GM19328 (cell line): ENCODE measurements at regions not wholly inside any gene's neighbourhood (a gene's known extent, or its start where the extent isn't known, plus 50 kb on each side); places are given as distances from the start of the nearest gene placed in this dataset.
"Not testable (repeated sequence)": the region's sequence is repeated elsewhere in the genome, so short reads cannot be mapped to it uniquely, and the experiment has no call there.

Source experiments
- ATAC-seq: cut with Tn5 transposase; IDR thresholded peaks from one replicate; pipeline ENCODE4 v1.9.1; 2021; ENCODE audit warnings: mild to moderate bottlenecking, moderate library complexity; ENCODE audit not compliant: unreplicated experiment

GRCh38 chr2:147438882-147439281 lies 405.9 kb upstream of the ACVR2A start:
- ATAC-seq: no peak

- no peak for ATAC-seq
Measured at GRCh38 chr2:147433822-147434221, 411.0 kb upstream of the ACVR2A start.

DNA sequence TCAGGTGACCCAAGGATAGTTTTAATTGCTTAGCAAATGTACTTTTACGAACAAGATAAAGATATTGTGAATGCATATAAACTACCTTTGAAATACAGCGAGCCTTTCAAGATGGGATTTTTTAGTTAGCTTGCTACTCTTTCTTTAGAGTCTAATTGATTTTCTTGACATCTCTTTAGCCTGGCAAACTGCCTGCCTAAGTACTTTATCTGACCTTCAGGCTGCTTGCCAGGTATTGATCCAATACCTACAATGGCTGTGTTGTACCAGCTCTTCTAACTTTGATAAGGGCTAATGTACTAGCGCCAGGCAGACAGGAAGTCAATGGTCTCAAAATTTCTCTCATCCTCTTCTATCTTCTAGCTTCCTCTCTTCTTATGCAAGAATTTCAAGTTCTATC lies 414.4 kb upstream of the ACVR2A start:
- ATAC-seq: no peak

- no peak for ATAC-seq
Measured at GRCh38 chr2:147428120-147428747, 416.6 kb upstream of the ACVR2A start.

- no peak for ATAC-seq
Measured at GRCh38 chr2:147425437-147426029, 419.3 kb upstream of the ACVR2A start.

DNA sequence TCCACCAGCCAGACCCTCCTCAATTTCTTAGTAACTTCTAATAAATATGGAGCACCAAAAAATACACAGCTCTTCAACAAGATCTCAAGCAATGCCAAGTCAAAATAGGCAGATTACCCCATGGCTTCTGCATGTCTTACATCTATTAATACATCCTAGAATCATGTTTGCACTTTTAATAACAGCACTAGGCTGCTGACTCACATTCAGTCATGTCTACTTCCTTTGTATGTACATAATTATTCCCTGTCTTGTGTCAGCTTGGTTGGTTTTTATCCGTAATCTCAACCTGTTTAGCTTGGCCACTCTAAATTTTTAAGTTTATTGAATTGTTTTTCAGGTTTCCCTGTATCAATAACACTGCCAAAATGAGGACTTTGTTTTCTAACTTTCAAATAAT lies 420.1 kb upstream of the ACVR2A start:
- no peak for ATAC-seq

DNA sequence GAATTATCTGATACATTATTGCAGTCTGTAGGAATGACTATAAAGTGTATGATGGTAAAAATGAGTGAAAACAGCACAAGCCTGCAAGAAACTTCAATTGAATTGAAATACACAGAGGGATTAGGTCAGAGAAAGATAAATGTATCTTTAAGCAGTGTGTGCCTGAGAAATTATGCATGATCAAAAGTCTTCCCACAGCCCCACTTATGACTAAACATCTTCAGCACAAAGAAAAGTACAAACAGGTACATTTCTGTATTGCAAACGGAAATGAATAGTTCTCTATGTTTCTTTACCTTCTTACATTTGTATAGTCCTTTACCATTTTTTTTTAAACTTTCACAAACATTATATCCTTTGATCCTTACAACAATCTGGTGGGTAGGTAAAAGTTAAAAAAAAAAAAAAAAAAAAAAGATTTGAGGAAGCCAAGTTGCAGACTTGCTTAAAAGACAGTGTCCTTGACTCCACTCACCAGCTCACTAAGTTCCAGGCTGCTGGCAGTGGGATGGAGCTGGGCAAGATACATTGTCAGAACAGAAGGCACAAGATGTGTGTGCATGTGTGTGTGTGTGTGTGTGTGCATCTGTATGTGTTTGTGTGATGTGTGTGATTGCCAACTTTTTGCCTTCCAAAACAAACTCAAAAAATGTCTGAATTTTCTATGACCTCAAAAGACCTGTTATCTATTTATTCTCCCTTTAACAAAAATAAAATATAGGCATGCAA lies 423.7 kb upstream of the ACVR2A start:
- ATAC-seq: no peak

DNA sequence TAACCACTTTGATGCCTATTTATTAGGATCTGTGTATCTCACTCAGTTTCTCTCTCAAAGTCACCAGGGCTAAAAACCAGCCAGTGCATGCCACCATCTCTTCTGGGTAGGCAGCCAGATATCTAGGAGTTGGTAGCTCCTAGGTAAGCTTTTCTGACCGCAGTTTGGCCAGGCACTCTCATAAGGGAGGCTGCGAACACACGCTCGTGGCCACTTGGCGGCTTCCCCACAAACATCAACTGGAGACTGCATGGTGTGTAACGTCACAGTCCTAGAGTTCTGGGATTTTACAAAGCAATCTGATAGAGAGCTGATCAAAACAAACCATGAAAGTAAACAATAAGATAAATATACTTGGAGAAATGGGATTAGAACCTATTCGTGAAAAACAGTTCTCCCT lies 424.3 kb upstream of the ACVR2A start:
- no peak for ATAC-seq

GRCh38 chr2:147416099-147416498 lies 428.7 kb upstream of the ACVR2A start:
- no peak for ATAC-seq

DNA sequence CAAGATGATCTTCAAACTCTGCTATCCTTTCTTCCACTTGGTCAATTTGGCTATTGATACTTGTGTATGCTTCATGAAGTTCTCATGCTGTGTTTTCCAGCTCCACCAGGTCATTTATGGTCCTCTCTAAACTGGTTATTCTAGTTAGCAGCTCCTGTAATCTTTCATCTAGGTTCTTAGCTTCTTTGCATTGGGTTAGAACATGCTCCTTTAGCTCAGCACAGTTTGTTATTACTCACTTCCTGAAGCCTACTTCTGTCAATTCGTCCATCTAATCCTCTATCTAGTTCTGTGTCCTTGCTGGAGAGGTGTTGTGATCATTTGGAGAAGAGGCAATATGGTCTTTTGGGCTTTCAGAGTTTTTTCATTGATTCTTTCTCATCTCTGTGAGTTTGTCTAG lies 430.2 kb upstream of the ACVR2A start:
- ATAC-seq: not testable (repeated sequence)

DNA sequence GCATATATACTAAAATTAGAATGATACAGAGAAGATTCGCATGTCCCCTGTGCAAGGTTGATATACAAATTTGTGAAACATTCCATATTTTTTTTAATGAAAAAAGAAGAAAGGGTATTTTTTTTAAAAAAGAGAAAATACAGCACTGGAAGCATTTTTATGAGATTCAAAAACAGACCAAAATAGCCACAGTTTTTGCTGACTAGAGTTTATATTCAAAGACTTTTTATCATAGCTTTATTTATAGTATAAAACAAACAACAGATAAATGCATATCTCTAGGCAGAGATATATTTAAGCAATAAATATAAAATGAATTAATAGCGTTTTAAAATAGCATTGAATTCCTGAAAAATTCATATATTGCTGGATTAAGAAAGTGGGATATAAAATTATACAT lies 436.5 kb upstream of the ACVR2A start:
- no peak for ATAC-seq

DNA sequence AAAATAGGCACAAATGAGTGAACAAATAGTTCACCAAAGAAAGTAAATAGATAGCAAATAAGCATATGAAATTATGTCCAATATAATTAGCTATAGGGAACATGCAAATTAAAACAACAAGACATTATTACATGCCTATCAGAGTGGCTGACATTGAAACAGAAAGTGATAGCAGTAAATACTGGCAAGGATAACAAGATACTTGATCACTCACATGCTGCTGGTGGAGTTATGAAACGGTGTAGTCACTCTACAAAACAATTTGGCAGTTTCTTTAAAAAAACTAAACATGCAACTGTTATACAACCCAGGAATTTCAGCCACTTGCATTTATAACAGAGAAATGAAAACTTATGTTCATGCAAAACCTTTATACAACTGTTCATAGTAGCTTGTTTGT lies 439.2 kb upstream of the ACVR2A start:
- ATAC-seq: no peak

GRCh38 chr2:147398996-147399395 lies 445.8 kb upstream of the ACVR2A start:
- ATAC-seq: no peak

DNA sequence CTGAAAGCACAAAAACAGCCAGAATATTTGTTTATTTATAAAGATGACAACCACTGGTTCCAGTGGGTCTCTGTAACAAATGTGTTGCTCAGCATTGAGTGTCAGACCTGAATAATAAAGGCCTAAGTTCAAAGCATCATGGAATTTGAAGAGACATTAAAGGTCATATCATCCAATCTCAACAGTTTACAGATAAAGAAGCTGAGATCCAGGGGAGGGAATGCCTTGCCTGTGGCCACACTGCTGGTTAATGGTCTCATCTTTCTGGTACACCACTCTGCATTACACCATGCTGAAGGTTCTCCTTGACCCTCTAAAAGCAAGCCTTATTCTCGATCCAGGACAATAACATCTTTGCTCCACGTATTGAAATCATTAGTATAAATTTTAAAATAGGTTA lies 446.5 kb upstream of the ACVR2A start:
- no peak for ATAC-seq

DNA sequence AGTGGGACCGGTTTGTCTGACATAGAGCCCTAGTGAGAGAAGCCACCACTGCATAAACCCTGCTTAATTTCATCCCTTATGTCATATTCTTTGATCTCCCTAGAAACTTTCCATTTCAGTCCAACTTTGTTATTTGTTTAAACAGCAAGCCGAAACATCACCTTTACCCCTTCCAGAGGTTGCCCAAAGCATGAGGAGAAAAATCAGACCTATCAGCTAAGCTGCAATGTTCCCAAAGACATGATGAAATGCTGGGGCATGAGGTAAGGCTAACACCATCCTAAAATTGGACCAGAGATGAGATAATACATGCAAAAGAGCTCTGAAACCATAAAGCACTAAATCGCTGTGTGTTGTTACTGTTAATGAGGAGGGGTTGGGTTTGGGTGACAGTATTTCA lies 447.9 kb upstream of the ACVR2A start:
- ATAC-seq: no peak

DNA sequence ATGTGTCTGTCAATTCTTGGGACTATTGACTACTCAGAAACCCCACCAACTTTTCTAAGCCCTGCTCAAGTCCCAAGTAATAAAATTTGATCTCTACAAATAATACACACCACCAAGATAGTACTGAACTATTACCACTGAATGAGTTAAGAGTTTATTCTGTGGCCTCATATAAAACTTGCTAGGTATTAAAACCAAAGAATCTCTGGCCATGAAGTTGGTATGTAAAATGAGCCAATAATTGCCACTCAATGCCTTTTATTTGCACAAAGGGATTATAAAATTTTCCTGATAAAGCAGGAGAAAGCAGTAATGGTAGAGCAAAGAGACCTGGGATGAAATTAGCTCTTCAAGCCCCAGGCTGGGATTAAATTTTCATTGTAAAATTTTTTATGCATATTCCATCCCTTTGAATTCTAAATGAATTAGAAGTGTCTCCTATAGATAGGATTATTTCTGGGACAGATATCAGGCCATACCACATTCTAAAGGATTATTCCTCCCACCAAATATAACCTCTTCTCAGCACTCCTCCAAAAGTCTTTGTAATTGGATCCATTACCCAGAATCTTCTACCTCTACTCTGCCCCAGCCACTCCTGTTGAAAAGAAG lies 450.5 kb upstream of the ACVR2A start:
- ATAC-seq: no peak

- ATAC-seq: no peak
Measured at GRCh38 chr2:147392180-147392579, 452.6 kb upstream of the ACVR2A start.

DNA sequence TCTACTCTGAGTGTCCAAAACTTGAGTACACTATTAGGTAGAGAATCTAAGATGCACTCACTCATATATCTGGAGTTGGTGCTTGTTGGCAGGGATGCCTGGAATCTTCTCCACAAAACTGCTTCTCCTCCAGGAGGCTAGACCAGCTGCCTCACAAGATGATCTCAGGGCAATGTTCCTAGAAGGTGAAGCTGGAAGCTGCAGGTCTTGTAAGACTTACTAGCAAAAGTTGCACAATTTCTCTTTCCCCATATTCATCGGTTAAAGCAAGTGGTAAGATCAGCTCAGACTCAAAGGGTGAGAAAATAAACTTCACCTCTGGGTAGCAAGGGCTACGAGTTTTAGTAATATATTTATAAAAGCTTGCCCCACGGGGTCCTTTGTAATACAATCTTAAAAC lies 454.4 kb upstream of the ACVR2A start:
- no peak for ATAC-seq

DNA sequence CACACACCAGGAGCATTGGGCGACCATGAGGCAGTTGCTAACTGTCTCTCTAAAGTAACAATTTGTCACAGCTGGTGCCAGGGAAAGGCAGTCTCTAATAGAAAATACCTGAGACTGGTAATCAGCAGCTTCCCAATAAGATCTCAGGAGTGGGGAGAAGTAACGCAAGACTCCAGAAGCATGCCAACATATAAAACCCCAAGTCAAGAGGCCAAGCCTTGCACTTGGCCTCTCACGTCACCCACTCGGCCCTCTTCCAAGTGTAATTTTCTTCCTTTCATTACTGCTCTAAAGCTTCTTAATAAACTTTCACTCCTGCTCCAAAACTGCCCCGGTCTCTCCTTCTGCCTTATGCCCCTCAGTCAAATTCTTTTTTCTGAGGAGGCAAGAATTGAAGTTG lies 455.6 kb upstream of the ACVR2A start:
- no peak for ATAC-seq

- no peak for ATAC-seq
Measured at GRCh38 chr2:147388217-147388616, 456.6 kb upstream of the ACVR2A start.

DNA sequence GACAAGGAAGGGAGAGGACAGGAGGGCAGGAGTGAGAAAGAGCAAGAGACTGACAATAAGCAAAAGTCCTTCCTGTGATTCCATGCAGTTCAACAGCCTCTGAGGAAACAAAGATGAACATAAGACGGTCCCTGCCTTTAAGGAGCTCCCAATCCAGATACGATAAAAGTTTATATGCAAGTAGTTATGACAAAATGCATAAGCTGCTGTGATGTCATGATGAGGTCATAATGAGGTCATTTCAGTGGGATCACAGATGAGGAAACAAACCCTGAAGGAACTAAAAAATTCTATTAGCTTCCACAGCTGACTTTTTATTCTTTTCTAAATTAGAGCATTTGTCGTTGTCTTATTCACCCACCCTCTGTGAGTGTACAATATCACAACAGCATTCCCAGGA lies 458.5 kb upstream of the ACVR2A start:
- ATAC-seq: no peak

DNA sequence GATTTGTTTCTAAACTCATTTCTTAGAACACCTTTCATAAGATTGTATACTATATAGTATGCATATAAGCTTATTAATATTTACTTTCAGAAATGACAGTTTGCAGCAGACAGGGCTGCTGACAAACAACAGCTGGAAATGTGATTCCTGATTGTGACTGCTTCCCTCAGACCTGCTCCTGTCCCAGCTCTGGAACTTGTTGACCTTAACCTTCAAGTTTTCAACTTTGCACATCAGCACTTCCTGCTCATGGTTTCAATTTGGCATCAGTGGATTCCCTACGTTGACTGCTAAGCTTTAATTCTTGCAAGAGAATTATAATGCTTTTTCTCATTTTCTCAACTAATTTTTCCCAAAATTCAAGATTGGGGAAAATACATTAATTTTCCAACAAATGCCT lies 459.2 kb upstream of the ACVR2A start:
- no peak for ATAC-seq
